ENCODE measurements at regions not wholly inside any gene's neighbourhood (a gene's known extent, or its start where the extent isn't known, plus 50 kb on each side); places are given as distances from the start of the nearest gene placed in this dataset.
"Not testable (repeated sequence)": the region's sequence is repeated elsewhere in the genome, so short reads cannot be mapped to it uniquely, and the experiment has no call there.

- TF ChIP-seq CTCF (IDR thresholded peaks at IDR 0.05 in 8 of 11, conservative IDR thresholded peaks at IDR 0.05 in 3 of 11); POLR2AphosphoS5 (IDR thresholded peaks at IDR 0.05): not testable (repeated sequence)
Measured at GRCh38 chr13:18597940-18598339, 583.7 kb downstream of the TUBA3C start.
